Left cardiac atrium (tissue), 4 donors: ENCODE measurements at regions not wholly inside any gene's neighbourhood (a gene's known extent, or its start where the extent isn't known, plus 50 kb on each side); places are given as distances from the start of the nearest gene placed in this dataset.

Experiments
- ATAC-seq, 2 donors: fragments of 200-7000 bp; cut with Tn5 transposase; one replicate each; pipeline ENCODE4 v1.9.1; 2020; ENCODE audit warnings: mild to moderate bottlenecking in 2 of 2, moderate library complexity in 2 of 2
- DNase-seq: peaks from one replicate; pipeline ENCODE4 v3.0.0-alpha.2; 2020
- intact Hi-C, 2 donors: fragments of 100-400 bp; cut with DNase I; formaldehyde crosslinking; loops; one replicate each; pipeline versions ENCODE4 v1.14.1 to v1.15.1; 2022 to 2023
- donor health status: DM: no; HTN: yes; CAD: no.
- donor health status: DM: no; HTN: yes; CAD: no; lungs with severe emphysema.
- donor health status: DM: yes; HTN: yes; CAD: no.
- donor health status: Dilated cardiomyopathy.

- intact Hi-C loops = no loop called here
- ATAC-seq (no peak), DNase-seq (no peak)
Measured at GRCh38 chr1:201589186-201589585, 50.3 kb downstream of the NAV1 start.

GRCh38 chr1:201590474-201590873, 51.5 kb downstream of the NAV1 start:
- ATAC-seq (no peak), DNase-seq (no peak)
- intact Hi-C loops = no loop called here

GRCh38 chr1:201591348-201591747, 52.4 kb downstream of the NAV1 start:
- DNase-seq (no peak), ATAC-seq (no peak)
- intact Hi-C loops = no loop called here

GRCh38 chr1:201591981-201592380, 53.1 kb downstream of the NAV1 start:
- intact Hi-C loops = no loop called here
- ATAC-seq = no peak
- no peak for DNase-seq

- intact Hi-C loops = no loop called here
- DNase-seq = peak; percentile 45
Measured at GRCh38 chr1:201593200-201593921, 54.4 kb downstream of the NAV1 start.

GRCh38 chr1:201594575-201595245, 55.8 kb downstream of the NAV1 start:
- intact Hi-C loops = no loop called here
- ATAC-seq = no peak

More at GRCh38 chr1:201593200-201593921, 54.4 kb downstream of the NAV1 start:
- peak; percentile 82 to 85 for ATAC-seq

GRCh38 chr1:201595381-201595780, 56.5 kb downstream of the NAV1 start:
- ATAC-seq = no peak
- DNase-seq = no peak
- intact Hi-C loops = no loop called here

More at GRCh38 chr1:201594575-201595245, 55.8 kb downstream of the NAV1 start:
- DNase-seq = no peak

GRCh38 chr1:201596101-201596868, 57.4 kb downstream of the NAV1 start:
- intact Hi-C loops = no loop called here
- ATAC-seq (no peak), DNase-seq (no peak)

- ATAC-seq (peak; percentile 2 to 48), DNase-seq (no peak)
- intact Hi-C loops = no loop called here
Measured at GRCh38 chr1:201597551-201598230, 58.8 kb downstream of the NAV1 start.

- DNase-seq (no peak), ATAC-seq (no peak)
- intact Hi-C loops = no loop called here
Measured at GRCh38 chr1:201598396-201598795, 59.5 kb downstream of the NAV1 start.

- no peak for ATAC-seq
- intact Hi-C loops = no loop called here
- no peak for DNase-seq
Measured at GRCh38 chr1:201598973-201599372, 60.0 kb downstream of the NAV1 start.

GRCh38 chr1:201599548-201599947, 60.6 kb downstream of the NAV1 start:
- intact Hi-C loops = no loop called here
- ATAC-seq (no peak), DNase-seq (no peak)

- ATAC-seq (peak; percentile 51 to 93), DNase-seq (peak; percentile 45)
- intact Hi-C loops = no loop called here
Measured at GRCh38 chr1:201602413-201603265, 63.7 kb downstream of the NAV1 start.

- no peak for DNase-seq
- peak in 1 of 2 donors; percentile 50 for ATAC-seq
- intact Hi-C loops = no loop called here
Measured at GRCh38 chr1:201603613-201604232, 64.8 kb downstream of the NAV1 start.

GRCh38 chr1:201605385-201606010, 66.6 kb downstream of the NAV1 start:
- ATAC-seq (no peak), DNase-seq (no peak)
- intact Hi-C loops = no loop called here

- DNase-seq = no peak
- intact Hi-C loops = no loop called here
- no peak for ATAC-seq
Measured at GRCh38 chr1:201606096-201606495, 67.2 kb downstream of the NAV1 start.

- ATAC-seq = no peak
- intact Hi-C loops = no loop called here
Measured at GRCh38 chr1:201606623-201607022, 67.7 kb downstream of the NAV1 start.

More at GRCh38 chr1:201606623-201607022, 67.7 kb downstream of the NAV1 start:
- no peak for DNase-seq
